Endodermal cell (in vitro differentiated cells): ENCODE measurements at regions not wholly inside any gene's neighbourhood (a gene's known extent, or its start where the extent isn't known, plus 50 kb on each side); places are given as distances from the start of the nearest gene placed in this dataset.

Source experiments
- DNase-seq: peaks from one replicate; pipeline ENCODE4 v3.0.0-alpha.2; 2017
- H3K27ac ChIP-seq: 2 replicates; pipeline ENCODE4 v1.5.1; 2013; ENCODE audit warnings: mild to moderate bottlenecking, low read depth, low read length, moderate library complexity
- H3K27me3 ChIP-seq: 2 replicates; pipeline ENCODE4 v1.6.1; 2013; ENCODE audit warnings: mild to moderate bottlenecking, low read length, moderate library complexity; ENCODE audit not compliant: insufficient read depth, control insufficient read depth, poor library complexity, severe bottlenecking
- H3K36me3 ChIP-seq: 2 replicates; pipeline ENCODE4 v1.7.0; 2013; ENCODE audit warnings: mild to moderate bottlenecking, low read length, moderate library complexity; ENCODE audit not compliant: control insufficient read depth, insufficient read depth
- H3K4me1 ChIP-seq: one replicate; pipeline ENCODE4 v1.7.0; 2013; ENCODE audit warnings: low read length; ENCODE audit not compliant: control insufficient read depth, insufficient read depth
- H3K4me3 ChIP-seq: 2 replicates; pipeline ENCODE4 v1.5.1; 2013; ENCODE audit warnings: mild to moderate bottlenecking, low read length, moderate library complexity
- H3K9ac ChIP-seq: 2 replicates; pipeline ENCODE4 v1.6.1; 2013; ENCODE audit warnings: mild to moderate bottlenecking, low read length, moderate library complexity; ENCODE audit not compliant: poor library complexity, severe bottlenecking; ENCODE audit errors: extremely low read depth
- H3K9me3 ChIP-seq: 2 replicates; pipeline ENCODE4 v1.6.1; 2013; ENCODE audit warnings: mild to moderate bottlenecking, low read length, moderate library complexity; ENCODE audit not compliant: control insufficient read depth
- H3K27ac Mint-ChIP-seq: 2 replicates; pipeline ENCODE4 v1.8.0; 2020; ENCODE audit warnings: mixed read lengths
- H3K27me3 Mint-ChIP-seq: 2 replicates; pipeline ENCODE4 v1.8.0; 2021; ENCODE audit warnings: mild to moderate bottlenecking, mixed read lengths; ENCODE audit not compliant: insufficient read depth
- H3K36me3 Mint-ChIP-seq: 2 replicates; pipeline ENCODE4 v1.8.0; 2020; ENCODE audit warnings: low read depth, mixed read lengths
- H3K4me1 Mint-ChIP-seq: 2 replicates; pipeline ENCODE4 v1.8.0; 2020; ENCODE audit warnings: mixed read lengths
- H3K4me3 Mint-ChIP-seq: 2 replicates; pipeline ENCODE4 v1.8.0; 2020; ENCODE audit warnings: mild to moderate bottlenecking, moderate library complexity, mixed read lengths
- H3K9me3 Mint-ChIP-seq: 2 replicates; pipeline ENCODE4 v1.8.0; 2020; ENCODE audit warnings: mild to moderate bottlenecking, mixed read lengths
- WGBS, 2 experiments: methylation state at CpG; one replicate each; pipeline versions ENCODE4 v1.1.5 to v1.1.7; 2013; ENCODE audit warnings: missing lambda C conversion rate in 2 of 2, mixed read lengths in 1 of 2; ENCODE audit not compliant: insufficient coverage in 1 of 2, insufficient read length in 1 of 2; 5-methylcytosine and 5-hydroxymethylcytosine counted together
- TF ChIP-seq, protein P1 (sequence below): fragments of 200-600 bp; sonication (generic); conservative IDR thresholded peaks from 2 replicates; pipeline ENCODE4 v1.5.0; 2021; ENCODE audit warnings: antibody characterized with exemption, mild to moderate bottlenecking

DNA sequence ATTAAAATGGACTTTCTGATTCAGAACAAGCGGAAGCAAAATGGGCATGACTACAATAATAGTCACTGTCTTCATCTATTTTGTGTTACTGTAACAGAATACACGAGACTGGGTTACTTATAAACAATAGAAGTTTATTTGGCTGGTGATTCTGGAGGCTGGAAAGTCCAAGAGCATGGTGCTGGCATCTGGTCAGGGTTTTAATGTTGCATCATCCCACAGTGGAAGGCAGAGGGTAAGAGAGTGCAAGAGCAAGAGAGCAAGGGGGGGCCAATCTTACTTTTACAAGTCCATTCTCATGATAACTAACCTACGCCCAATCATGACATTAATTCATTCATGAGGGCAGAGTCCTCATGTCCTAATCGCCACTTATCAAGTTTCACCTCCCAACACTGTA, 189.2 kb downstream of the TOX3 start:
- Histone ChIP-seq H3K27ac (no peak overlapping the region), H3K9me3 (peaks cover 26% of the 10 kb centered on the region), H3K27me3 (no peaks in the 10 kb centered on the region), H3K4me1 (no peaks in the 10 kb centered on the region), H3K9ac (no peak overlapping the region), H3K36me3 (no peaks in the 10 kb centered on the region), H3K4me3 (no peak overlapping the region)
- Mint-ChIP-seq H3K9me3 (peaks cover 14% of the 10 kb centered on the region), H3K4me3 (no peak overlapping the region), H3K36me3 (no peaks in the 10 kb centered on the region), H3K27ac (no peak overlapping the region), H3K4me1 (no peaks in the 10 kb centered on the region), H3K27me3 (no peaks in the 10 kb centered on the region)
- no peak for DNase-seq
- TF ChIP-seq, protein P1, sequence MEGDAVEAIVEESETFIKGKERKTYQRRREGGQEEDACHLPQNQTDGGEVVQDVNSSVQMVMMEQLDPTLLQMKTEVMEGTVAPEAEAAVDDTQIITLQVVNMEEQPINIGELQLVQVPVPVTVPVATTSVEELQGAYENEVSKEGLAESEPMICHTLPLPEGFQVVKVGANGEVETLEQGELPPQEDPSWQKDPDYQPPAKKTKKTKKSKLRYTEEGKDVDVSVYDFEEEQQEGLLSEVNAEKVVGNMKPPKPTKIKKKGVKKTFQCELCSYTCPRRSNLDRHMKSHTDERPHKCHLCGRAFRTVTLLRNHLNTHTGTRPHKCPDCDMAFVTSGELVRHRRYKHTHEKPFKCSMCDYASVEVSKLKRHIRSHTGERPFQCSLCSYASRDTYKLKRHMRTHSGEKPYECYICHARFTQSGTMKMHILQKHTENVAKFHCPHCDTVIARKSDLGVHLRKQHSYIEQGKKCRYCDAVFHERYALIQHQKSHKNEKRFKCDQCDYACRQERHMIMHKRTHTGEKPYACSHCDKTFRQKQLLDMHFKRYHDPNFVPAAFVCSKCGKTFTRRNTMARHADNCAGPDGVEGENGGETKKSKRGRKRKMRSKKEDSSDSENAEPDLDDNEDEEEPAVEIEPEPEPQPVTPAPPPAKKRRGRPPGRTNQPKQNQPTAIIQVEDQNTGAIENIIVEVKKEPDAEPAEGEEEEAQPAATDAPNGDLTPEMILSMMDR, result no peak
- 50 to 70% methylated on average over 2 to 4 of the region's 4 CpGs for WGBS, 2 experiments

DNA sequence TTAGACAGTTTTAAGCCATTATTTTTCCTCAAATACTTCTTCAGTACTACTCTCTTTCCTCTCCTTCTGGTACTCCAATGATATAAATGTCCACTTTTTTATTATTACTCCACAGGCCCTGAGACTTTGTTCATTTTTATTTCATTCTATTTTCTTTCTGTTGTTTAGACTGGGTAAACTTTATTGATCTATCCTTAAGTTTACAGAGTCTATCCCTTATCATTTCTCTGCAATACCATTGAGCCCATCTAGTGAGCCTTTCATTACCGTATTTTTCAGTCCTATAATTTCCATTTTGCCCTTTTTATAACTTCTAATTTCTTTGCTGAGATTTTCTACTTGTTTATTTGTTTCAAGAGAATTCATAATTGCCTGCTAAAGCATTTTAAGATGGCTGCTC, 193.7 kb downstream of the TOX3 start:
- 88 to 94% methylated on average over 1 of the region's 1 CpG for WGBS, 2 experiments
- TF ChIP-seq, protein P1, result no peak

DNA sequence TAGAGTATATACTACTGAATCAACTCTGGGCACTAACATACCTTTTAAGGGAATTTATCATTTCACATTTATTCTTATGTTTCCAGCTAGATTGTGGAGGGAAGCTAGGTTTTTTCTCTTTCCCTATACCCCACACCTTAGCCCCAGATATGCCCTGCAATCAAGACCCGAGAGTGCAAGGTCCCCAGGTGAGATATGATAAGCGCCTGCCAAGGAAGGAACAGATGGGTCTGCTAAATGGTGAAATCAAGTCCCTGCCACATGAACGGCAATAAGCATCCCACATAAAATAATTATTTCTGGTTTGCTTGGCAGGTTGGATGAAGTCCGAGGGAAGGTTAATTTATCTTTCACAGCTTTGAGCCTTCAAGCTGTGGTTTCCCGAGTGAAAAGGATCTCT, 195.5 kb downstream of the TOX3 start:
- Histone ChIP-seq H3K4me1 (no peaks in the 10 kb centered on the region), H3K27me3 (no peaks in the 10 kb centered on the region), H3K9me3 (peaks cover 5% of the 10 kb centered on the region), H3K27ac (no peak overlapping the region), H3K4me3 (no peak overlapping the region), H3K36me3 (no peaks in the 10 kb centered on the region), H3K9ac (no peak overlapping the region)
- DNase-seq, result no peak
- Mint-ChIP-seq H3K27ac (no peak overlapping the region), H3K9me3 (no peaks in the 10 kb centered on the region), H3K4me3 (no peak overlapping the region), H3K27me3 (no peaks in the 10 kb centered on the region), H3K4me1 (no peaks in the 10 kb centered on the region), H3K36me3 (no peaks in the 10 kb centered on the region)
- 96 to 100% methylated on average over 1 to 5 of the region's 5 CpGs for WGBS, 2 experiments
- TF ChIP-seq, protein P1, result no peak

More for the DNA sequence above, 193.7 kb downstream of the TOX3 start:
- Mint-ChIP-seq H3K27me3 (no peaks in the 10 kb centered on the region), H3K4me3 (no peak overlapping the region), H3K9me3 (peaks cover 13% of the 10 kb centered on the region), H3K36me3 (no peaks in the 10 kb centered on the region), H3K4me1 (no peaks in the 10 kb centered on the region), H3K27ac (no peak overlapping the region)
- Histone ChIP-seq H3K9ac (no peak overlapping the region), H3K9me3 (peaks cover 23% of the 10 kb centered on the region), H3K4me3 (no peak overlapping the region), H3K27ac (no peak overlapping the region), H3K27me3 (no peaks in the 10 kb centered on the region), H3K36me3 (no peaks in the 10 kb centered on the region), H3K4me1 (no peaks in the 10 kb centered on the region)
- no peak for DNase-seq
